ENCODE measurements at regions not wholly inside any gene's neighbourhood (a gene's known extent, or its start where the extent isn't known, plus 50 kb on each side); places are given as distances from the start of the nearest gene placed in this dataset.
"Not testable (repeated sequence)": the region's sequence is repeated elsewhere in the genome, so short reads cannot be mapped to it uniquely, and the experiment has no call there.

- DNase-seq (ENCODE audit: low spot score), result no peak
- ATAC-seq, result no peak
These were observed 146.3 kb upstream of the LCORL start for GRCh38 chr4:18167831-18168230.

DNA sequence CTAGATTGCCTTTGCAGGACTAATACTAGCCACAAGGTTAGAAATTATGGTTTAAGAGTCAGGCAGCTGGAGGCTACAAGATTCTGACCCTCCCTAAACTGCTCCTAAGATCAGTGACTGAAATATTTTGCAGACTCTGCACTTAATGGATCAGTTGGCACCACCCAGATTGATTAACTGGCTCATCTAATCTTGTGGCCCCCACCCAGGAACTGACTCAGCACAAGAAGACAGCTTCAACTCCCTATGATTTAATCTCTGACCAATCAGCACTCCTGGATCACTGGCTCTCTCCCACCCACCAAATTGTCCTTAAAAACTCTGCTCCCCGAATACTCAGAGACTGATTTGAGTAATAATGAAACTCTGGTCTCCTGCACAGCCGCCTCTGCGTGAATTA, 145.4 kb upstream of the LCORL start:
- ATAC-seq, result no peak

GRCh38 chr4:18162453-18162852, 140.9 kb upstream of the LCORL start:
- DNase-seq (ENCODE audit: low spot score), result no peak

More for the DNA sequence above, 145.4 kb upstream of the LCORL start:
- no peak for DNase-seq (ENCODE audit: low spot score)

GRCh38 chr4:18159117-18159912, 137.8 kb upstream of the LCORL start:
- ATAC-seq; DNase-seq (ENCODE audit: low spot score): not testable (repeated sequence)

More at GRCh38 chr4:18162453-18162852, 140.9 kb upstream of the LCORL start:
- ATAC-seq, result no peak

GRCh38 chr4:18155067-18156041, 133.8 kb upstream of the LCORL start:
- ATAC-seq (no peak), DNase-seq (ENCODE audit: low spot score) (no peak)

DNA sequence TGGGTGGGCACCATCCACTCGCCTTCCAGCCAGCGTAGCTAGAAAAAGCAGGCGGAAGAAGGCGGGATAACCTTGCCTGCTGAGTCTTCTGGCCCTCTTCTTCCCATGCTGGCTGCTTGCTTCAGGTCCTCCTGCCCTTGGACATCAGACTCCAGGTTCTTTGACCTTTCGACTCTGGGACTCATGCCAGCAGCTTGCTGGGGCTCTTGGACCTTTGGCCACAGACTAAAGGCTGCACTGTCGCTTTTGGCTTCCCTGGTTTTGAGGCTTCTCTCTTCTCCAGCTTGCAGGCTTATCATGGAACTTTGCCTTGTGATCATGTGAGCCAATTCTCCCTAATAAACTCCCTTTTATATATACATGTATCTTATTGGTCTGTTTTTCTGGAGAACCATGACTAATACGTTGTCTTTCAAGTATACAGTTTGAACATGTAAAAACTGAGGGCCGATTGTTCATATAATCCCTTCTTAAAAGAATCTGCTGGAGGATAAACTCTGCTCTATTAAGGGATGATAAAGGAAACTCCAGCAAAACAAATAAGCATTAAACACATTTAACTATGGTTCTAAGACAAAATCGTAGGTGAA, 116.6 kb upstream of the LCORL start:
- ATAC-seq, result peak; percentile 46
- DNase-seq (ENCODE audit: low spot score), result peak; percentile 48

DNA sequence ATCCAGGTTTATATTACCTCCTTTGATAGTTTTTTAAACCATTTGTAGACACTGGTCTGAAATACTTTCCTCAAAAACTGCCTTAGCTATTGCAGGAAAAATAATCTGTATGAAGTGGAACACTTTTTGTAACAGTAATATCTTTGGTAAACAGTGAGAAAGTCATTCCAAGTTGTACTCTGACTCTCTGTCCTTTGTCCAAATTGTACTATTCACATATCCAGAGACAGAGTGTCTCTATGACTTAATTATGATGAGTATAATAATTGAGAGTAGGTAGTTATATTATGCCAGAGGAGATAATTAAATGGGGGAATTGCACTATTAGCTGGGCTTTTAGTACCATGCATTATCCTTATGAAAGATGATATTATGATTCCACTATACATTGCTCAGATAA, 112.6 kb upstream of the LCORL start:
- DNase-seq (ENCODE audit: low spot score) (no peak), ATAC-seq (no peak)

DNA sequence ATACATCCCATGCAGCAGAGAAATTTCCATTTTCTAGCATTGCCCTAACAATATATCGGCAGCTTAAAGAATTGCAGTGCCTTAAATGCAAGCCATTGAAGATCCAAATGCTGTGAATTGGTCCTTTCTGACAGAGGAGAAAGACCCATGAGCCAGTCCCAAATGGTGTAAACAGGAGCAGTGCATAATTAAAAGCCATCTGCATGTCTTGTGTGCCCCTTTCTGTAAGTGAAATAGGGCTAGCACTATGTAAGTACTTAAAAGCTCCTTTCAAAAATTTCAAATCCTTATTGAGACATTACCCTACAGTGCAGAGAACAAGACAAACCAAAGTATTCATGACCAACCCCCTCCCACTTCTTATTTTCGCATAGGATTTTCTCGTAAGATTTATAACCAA, 108.7 kb upstream of the LCORL start:
- ATAC-seq (no peak), DNase-seq (ENCODE audit: low spot score) (no peak)

- DNase-seq (ENCODE audit: low spot score) (no peak), ATAC-seq (no peak)
These were observed 106.7 kb upstream of the LCORL start for GRCh38 chr4:18128241-18128640.

DNA sequence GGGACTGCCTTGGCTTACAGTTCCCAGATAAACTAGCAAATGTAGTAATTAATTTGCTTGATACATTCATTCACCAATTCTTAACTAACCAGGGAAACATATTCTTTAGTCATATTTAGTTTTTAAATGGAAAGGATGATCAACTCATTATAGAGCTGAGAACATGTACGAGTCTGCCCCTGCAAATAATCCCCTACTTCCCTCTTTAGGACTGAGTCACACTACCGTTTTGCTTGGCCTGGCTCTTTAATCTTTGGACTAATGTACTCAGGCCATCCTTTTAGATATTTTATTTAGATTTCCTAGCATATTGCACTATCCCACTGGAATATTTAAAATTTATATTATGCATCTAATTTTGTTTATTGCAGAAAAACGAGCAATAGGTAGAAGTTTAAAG, 105.5 kb upstream of the LCORL start:
- DNase-seq (ENCODE audit: low spot score) (no peak), ATAC-seq (no peak)

DNA sequence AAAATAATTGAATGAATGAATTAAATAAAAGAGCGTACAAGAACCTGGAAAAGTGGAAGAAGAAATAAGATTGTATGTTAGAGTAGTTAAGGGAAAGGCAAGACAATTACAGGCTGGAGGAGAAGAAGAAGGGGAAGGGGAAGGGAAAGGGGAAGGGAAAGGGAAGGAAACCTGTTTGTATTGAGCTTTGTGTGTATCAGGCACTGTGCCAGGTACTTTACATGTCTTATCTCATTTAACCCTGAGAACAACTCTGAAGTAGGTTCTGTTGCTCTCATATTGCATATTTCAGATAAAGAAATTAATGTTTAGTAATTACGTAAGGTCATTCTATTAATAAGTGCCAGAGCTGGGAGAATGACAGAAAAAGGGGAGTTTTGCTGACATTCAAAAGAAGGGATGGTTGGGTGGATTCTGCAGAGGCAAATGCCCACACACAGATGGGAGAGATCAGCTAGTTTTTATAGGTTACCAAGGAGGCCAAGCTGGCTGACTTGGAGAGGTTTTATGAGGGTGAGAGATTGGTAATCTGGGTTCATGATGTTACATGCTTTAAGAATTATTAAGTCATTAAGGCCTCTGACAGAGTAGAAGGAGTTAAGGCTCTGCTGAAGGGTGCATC, 92.3 kb upstream of the LCORL start:
- no peak for ATAC-seq
- DNase-seq (ENCODE audit: low spot score), result no peak

DNA sequence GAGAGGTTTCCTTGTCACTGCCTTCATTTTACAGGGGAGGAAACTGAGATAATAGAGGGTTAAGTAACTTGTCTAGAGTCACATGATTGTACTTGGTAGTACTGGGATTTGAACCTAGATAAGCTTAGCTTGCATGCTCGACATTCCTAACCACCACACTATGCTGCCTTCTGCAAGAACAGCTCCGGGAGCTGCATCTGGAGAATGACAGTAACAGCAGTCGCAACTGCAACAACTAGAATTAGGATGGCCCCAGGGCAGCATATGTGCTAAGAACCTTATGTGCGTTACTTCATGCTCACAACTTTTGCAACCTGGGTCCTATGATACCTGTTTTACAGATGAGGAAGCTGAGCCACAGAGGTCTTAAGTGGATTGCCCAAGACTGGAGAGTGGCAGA, 89.5 kb upstream of the LCORL start:
- DNase-seq (ENCODE audit: low spot score) (no peak), ATAC-seq (no peak)

DNA sequence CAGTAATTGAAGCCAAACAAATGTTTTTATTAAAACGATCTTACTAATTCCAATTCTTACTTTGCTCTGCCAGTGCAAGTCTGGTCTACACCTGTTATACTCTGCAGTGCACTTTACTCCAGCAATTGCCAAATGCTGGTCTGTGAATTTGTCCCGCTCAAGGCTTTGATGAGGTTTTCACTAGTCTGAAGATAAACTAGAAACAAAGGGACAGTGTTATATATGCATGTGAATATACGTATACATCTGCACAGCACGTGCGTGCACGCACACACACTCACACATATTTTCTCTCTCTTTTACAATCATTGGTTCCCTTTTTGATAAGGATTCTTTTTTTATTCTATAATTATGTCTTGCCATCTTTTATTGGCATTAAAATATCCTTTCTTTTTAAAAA, 88.5 kb upstream of the LCORL start:
- DNase-seq (ENCODE audit: low spot score) (no peak), ATAC-seq (no peak)

DNA sequence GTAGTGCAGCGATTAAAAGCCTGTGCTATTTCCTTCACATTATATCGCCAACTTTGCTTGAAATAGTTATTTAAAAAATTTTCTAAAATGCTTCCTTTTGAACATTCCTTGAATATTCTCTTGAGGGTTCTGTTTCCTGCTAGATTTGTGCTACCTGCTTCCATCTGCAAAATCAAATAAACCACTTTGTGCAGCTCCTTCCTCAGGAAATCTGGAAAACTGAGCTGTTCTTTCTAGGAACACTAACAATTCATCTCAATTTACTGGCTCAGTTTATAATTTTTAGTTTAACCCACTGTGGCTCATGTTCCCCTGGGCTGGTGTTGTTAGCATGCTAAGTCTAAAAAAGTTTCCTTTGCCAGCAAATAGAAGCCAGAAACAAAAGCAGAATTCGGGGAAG, 88.1 kb upstream of the LCORL start:
- ATAC-seq (no peak), DNase-seq (ENCODE audit: low spot score) (no peak)

- not testable (repeated sequence) for ATAC-seq; DNase-seq (ENCODE audit: low spot score)
These were observed 86.4 kb upstream of the LCORL start for GRCh38 chr4:18107848-18108528.

- no peak for ATAC-seq
- no peak for DNase-seq (ENCODE audit: low spot score)
These were observed 85.1 kb upstream of the LCORL start for GRCh38 chr4:18106620-18107019.

GRCh38 chr4:18105030-18106011, 83.8 kb upstream of the LCORL start:
- ATAC-seq, result no peak
- DNase-seq (ENCODE audit: low spot score), result no peak

- DNase-seq (ENCODE audit: low spot score) (no peak), ATAC-seq (no peak)
These were observed 82.5 kb upstream of the LCORL start for GRCh38 chr4:18103876-18104605.

GRCh38 chr4:18100657-18101056, 79.1 kb upstream of the LCORL start:
- ATAC-seq (no peak), DNase-seq (ENCODE audit: low spot score) (no peak)

Data from left lobe of liver (tissue), 2 donors.